ENCODE measurements at regions not wholly inside any gene's neighbourhood (a gene's known extent, or its start where the extent isn't known, plus 50 kb on each side); places are given as distances from the start of the nearest gene placed in this dataset.

DNA sequence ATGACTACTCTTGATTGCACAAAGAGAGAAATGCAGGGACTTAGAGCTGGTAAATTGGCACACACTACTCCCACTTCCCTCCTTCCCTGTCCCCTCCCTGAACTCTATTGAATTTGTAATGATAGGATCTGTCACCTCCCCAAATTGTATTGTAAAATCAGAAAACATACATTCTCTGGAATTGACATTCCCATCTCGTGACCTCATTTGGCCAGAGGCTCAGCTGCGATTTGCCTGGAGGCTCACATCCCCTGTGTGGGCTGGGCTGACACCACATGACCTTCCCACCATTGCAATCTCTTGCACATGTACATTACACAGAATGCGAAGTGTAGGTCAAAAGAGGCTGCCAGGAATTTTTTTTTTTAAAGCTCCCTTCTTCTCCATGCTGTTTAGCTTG is 172.1 kb downstream of the MID1IP1 start:
- intact Hi-C loops (cut with DNase I) = no loop called here
- Histone ChIP-seq H3K36me3 (no peaks in the 10 kb centered on the region), H3K4me3 (no peak overlapping the region), H3K27ac (no peak overlapping the region), H3K9me3 (no peaks in the 10 kb centered on the region), H3K4me1 (no peaks in the 10 kb centered on the region), H3K27me3 (no peaks in the 10 kb centered on the region)
- 49 to 74% methylated on average over 3 of the region's 3 CpGs for WGBS, 2 donors
- no peak for TF ChIP-seq POLR2A (IDR thresholded peaks at IDR 0.05)
- TF ChIP-seq, protein P1, sequence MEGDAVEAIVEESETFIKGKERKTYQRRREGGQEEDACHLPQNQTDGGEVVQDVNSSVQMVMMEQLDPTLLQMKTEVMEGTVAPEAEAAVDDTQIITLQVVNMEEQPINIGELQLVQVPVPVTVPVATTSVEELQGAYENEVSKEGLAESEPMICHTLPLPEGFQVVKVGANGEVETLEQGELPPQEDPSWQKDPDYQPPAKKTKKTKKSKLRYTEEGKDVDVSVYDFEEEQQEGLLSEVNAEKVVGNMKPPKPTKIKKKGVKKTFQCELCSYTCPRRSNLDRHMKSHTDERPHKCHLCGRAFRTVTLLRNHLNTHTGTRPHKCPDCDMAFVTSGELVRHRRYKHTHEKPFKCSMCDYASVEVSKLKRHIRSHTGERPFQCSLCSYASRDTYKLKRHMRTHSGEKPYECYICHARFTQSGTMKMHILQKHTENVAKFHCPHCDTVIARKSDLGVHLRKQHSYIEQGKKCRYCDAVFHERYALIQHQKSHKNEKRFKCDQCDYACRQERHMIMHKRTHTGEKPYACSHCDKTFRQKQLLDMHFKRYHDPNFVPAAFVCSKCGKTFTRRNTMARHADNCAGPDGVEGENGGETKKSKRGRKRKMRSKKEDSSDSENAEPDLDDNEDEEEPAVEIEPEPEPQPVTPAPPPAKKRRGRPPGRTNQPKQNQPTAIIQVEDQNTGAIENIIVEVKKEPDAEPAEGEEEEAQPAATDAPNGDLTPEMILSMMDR (IDR thresholded peaks at IDR 0.05) = no peak
- no peak for DNase-seq

DNA sequence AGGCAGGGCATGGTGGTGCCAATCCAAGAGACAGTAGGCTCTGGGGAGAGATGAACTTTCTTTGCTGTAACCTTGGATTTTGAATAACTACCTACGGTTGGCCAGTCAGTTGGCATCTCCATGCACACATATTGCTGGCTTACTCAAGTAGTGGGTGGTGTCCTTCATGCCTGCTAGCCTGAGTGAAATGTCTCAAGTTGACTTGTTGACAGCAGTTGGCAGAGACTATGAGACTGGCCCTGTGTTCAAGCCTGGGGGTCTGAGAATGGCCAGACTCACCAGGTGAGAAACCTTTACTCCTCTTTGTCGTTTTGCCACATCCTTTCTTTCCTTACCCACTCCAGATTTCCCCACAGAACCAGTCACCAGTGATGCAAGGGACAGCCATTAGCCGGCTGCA is 173.3 kb downstream of the MID1IP1 start:
- no peaks in the 10 kb centered on the region for H3K27me3 ChIP-seq
- no peak for DNase-seq
- H3K4me3 ChIP-seq = no peak overlapping the region
- 77 to 94% methylated on average over 2 to 3 of the region's 3 CpGs for WGBS, 2 donors
- no peak overlapping the region for H3K27ac ChIP-seq
- no peaks in the 10 kb centered on the region for H3K36me3 ChIP-seq
- H3K4me1 ChIP-seq = no peaks in the 10 kb centered on the region
- intact Hi-C loops (cut with DNase I) = no loop called here
- H3K9me3 ChIP-seq = no peaks in the 10 kb centered on the region
- no peak for TF ChIP-seq POLR2A (IDR thresholded peaks at IDR 0.05)
- TF ChIP-seq, protein P1 (IDR thresholded peaks at IDR 0.05) = no peak

DNA sequence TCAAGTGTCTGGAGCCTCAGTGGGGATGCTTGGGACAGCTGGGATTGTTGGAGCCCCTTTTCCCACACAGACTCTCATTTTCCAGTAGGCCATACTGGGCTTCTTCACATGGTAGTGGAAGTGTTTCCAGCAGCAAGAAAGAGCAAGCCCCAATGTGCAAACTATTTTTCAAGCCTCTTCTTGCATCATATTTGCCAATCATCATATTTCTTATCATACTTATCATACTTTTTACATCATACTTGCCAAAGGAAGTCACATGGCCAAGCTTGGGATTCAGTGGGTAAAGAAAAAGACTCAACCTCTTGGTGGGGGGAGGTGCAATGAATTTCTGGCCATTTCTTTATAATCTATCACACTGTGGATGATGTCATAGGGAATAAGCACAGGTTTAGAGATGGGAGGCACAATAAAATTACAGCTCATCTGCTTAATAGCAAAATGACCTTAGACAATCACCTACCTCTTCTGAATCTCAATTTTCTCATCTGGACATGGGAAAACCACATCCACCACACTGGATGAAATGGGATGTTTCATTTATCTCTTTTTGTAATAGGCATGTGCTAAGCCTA is 174.2 kb downstream of the MID1IP1 start:
- Histone ChIP-seq H3K4me3 (no peak overlapping the region), H3K27me3 (no peaks in the 10 kb centered on the region), H3K4me1 (no peaks in the 10 kb centered on the region), H3K36me3 (no peaks in the 10 kb centered on the region), H3K9me3 (no peaks in the 10 kb centered on the region), H3K27ac (no peak overlapping the region)
- TF ChIP-seq POLR2A (IDR thresholded peaks at IDR 0.05) = no peak
- TF ChIP-seq, protein P1 (IDR thresholded peaks at IDR 0.05) = no peak
- intact Hi-C loops (cut with DNase I) = no loop called here
- no peak for DNase-seq

DNA sequence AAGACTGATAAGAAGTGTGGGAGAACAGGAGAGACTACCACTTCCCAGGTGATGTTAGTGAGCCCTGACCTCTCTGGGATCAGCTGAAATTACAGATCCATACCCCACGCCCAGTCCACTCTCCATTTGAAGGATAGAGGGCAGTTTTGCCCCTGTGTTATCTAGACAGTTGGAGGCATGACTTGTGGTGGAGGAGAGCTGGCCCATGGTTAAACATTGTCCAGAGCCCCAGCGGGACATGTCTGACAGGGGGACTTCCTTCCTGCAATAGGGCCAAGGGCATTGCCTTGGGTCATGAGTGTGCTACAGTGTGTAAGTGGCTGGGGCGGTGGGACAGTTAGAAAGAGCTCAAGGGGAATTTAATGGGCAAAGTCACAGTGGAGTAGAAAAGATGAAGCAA is 181.1 kb downstream of the MID1IP1 start:
- Histone ChIP-seq H3K9me3 (no peaks in the 10 kb centered on the region), H3K36me3 (no peaks in the 10 kb centered on the region), H3K4me3 (no peak overlapping the region), H3K27ac (no peak overlapping the region), H3K4me1 (no peaks in the 10 kb centered on the region), H3K27me3 (no peaks in the 10 kb centered on the region)
- WGBS, 2 donors = 79% methylated on average over 3 of the region's 3 CpGs; no CpG with 5 or more reads in 1 of the 2 donors
- DNase-seq = no peak
- TF ChIP-seq, protein P1 (IDR thresholded peaks at IDR 0.05) = no peak
- TF ChIP-seq POLR2A (IDR thresholded peaks at IDR 0.05) = no peak
- intact Hi-C loops (cut with DNase I) = no loop called here

DNA sequence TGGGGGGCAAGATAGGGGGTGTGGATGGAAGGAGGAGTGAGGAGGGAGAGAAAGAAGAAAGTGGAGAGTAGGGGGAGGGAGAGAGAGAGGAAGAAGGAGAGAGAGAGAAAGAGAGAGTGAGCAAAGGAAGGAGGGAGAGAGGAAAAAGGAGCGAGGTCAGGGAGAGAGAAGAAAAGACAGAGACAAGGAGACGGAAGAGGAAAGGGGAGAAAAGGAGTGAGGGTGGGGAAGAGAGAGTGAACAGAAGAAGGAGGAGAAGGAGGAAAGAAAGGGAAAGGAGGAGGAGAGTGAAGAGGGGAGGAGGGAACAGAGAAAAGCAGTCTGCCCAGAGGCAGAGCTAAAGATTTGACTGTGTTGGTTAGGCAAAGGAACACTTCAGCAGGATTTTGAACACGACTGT is 181.6 kb downstream of the MID1IP1 start:
- intact Hi-C loops (cut with DNase I) = no loop called here
- Histone ChIP-seq H3K27me3 (no peaks in the 10 kb centered on the region), H3K4me3 (no peak overlapping the region), H3K27ac (no peak overlapping the region), H3K4me1 (no peaks in the 10 kb centered on the region), H3K9me3 (no peaks in the 10 kb centered on the region), H3K36me3 (no peaks in the 10 kb centered on the region)
- no peak for TF ChIP-seq POLR2A (IDR thresholded peaks at IDR 0.05)
- TF ChIP-seq, protein P1 (IDR thresholded peaks at IDR 0.05) = no peak
- no peak for DNase-seq
- 36 to 41% methylated on average over 3 of the region's 3 CpGs for WGBS, 2 donors
